Left lung (tissue), 4 donors: ENCODE measurements at regions not wholly inside any gene's neighbourhood (a gene's known extent, or its start where the extent isn't known, plus 50 kb on each side); places are given as distances from the start of the nearest gene placed in this dataset.

Source experiments
- ATAC-seq: fragments of 200-7000 bp; cut with Tn5 transposase; one replicate; pipeline ENCODE4 v1.9.1; 2020; ENCODE audit warnings: moderate library complexity
- DNase-seq, 4 donors: peaks; one replicate each; pipeline ENCODE4 v3.0.0-alpha.2; 2013 to 2020
- H3K27ac ChIP-seq, 2 donors: fragments of 200-600 bp; sonication (generic) in 1 of 2; one replicate each; pipeline versions ENCODE4 v1.5.0 to v1.8.0; 2020 to 2021
- H3K27me3 ChIP-seq, 2 donors: fragments of 200-600 bp; sonication (generic) in 1 of 2; one replicate each; pipeline versions ENCODE4 v1.5.0 to v1.8.0; 2020 to 2021
- H3K36me3 ChIP-seq, 2 donors: fragments of 200-600 bp; sonication (generic) in 1 of 2; one replicate each; pipeline versions ENCODE4 v1.5.0 to v1.8.0; 2020 to 2021
- H3K4me1 ChIP-seq, 2 donors: fragments of 200-600 bp; one replicate each; pipeline ENCODE4 v1.8.0; 2021
- H3K4me3 ChIP-seq, 2 donors: fragments of 200-600 bp; sonication (generic) in 1 of 2; one replicate each; pipeline versions ENCODE4 v1.5.0 to v1.8.0; 2020 to 2021; ENCODE audit warnings: mild to moderate bottlenecking in 1 of 2
- H3K9me3 ChIP-seq, 2 donors: fragments of 200-600 bp; sonication (generic) in 1 of 2; one replicate each; pipeline versions ENCODE4 v1.5.0 to v1.8.0; 2020 to 2021
- CTCF ChIP-seq, 2 donors: fragments of 200-600 bp; sonication (generic) in 1 of 2; IDR thresholded peaks; one replicate each; pipeline versions ENCODE4 v1.5.0 to v1.8.0; 2021; ENCODE audit warnings: antibody characterized with exemption in 2 of 2
- intact Hi-C, 2 donors: fragments of 100-400 bp; cut with DNase I; formaldehyde crosslinking; loops; one replicate each; pipeline versions ENCODE4 v1.11.2 to v1.14.2; 2022
- donor health status: DM: no; HTN: yes; CAD: no.
- donor health status: DM: no; HTN: no; CAD: no.

- intact Hi-C loops, result no loop called here
- H3K36me3 ChIP-seq, result no peaks in the 10 kb centered on the region
- DNase-seq, result no peak
- TF ChIP-seq CTCF (IDR thresholded peaks at IDR 0.05), result no peak
- no peaks in the 10 kb centered on the region for H3K9me3 ChIP-seq
- no peak overlapping the region for H3K4me3 ChIP-seq
- peaks cover 0 to 11% of the 10 kb centered on the region in 2 donors for H3K27me3 ChIP-seq
- ATAC-seq, result no peak
- no peaks in the 10 kb centered on the region for H3K4me1 ChIP-seq
- no peak overlapping the region for H3K27ac ChIP-seq
Measured at GRCh38 chr3:184485241-184485640, 76.3 kb upstream of the EPHB3 start.

GRCh38 chr3:184485906-184486305, 75.7 kb upstream of the EPHB3 start:
- no peaks in the 10 kb centered on the region for H3K4me1 ChIP-seq
- no peaks in the 10 kb centered on the region for H3K9me3 ChIP-seq
- no peaks in the 10 kb centered on the region for H3K36me3 ChIP-seq
- TF ChIP-seq CTCF (IDR thresholded peaks at IDR 0.05), result no peak
- no peak overlapping the region for H3K27ac ChIP-seq
- H3K4me3 ChIP-seq, result no peak overlapping the region
- intact Hi-C loops, result no loop called here
- DNase-seq, result no peak
- ATAC-seq, result no peak
- peaks cover 2 to 17% of the 10 kb centered on the region in 2 donors for H3K27me3 ChIP-seq

GRCh38 chr3:184486614-184487013, 75.0 kb upstream of the EPHB3 start:
- H3K27ac ChIP-seq, result no peak overlapping the region
- H3K36me3 ChIP-seq, result no peaks in the 10 kb centered on the region
- ATAC-seq (no peak), DNase-seq (no peak)
- no peak overlapping the region for H3K4me3 ChIP-seq
- H3K4me1 ChIP-seq, result no peaks in the 10 kb centered on the region
- H3K27me3 ChIP-seq, result peaks cover 9 to 24% of the 10 kb centered on the region in 2 donors
- no peak for TF ChIP-seq CTCF (IDR thresholded peaks at IDR 0.05)
- intact Hi-C loops, result no loop called here
- no peaks in the 10 kb centered on the region for H3K9me3 ChIP-seq

GRCh38 chr3:184488577-184488976, 73.0 kb upstream of the EPHB3 start:
- no peak for TF ChIP-seq CTCF (IDR thresholded peaks at IDR 0.05)
- peaks cover 10 to 44% of the 10 kb centered on the region in 2 donors for H3K27me3 ChIP-seq
- H3K36me3 ChIP-seq, result no peaks in the 10 kb centered on the region
- H3K9me3 ChIP-seq, result no peaks in the 10 kb centered on the region
- H3K4me1 ChIP-seq, result peaks cover 0 to 16% of the 10 kb centered on the region in 2 donors
- no peak overlapping the region for H3K27ac ChIP-seq
- no peak overlapping the region for H3K4me3 ChIP-seq
- ATAC-seq (no peak), DNase-seq (no peak)
- intact Hi-C loops, result no loop called here

GRCh38 chr3:184489268-184489841, 72.2 kb upstream of the EPHB3 start:
- H3K4me3 ChIP-seq, result no peak overlapping the region
- peaks cover 10 to 51% of the 10 kb centered on the region in 2 donors for H3K27me3 ChIP-seq
- no peaks in the 10 kb centered on the region for H3K9me3 ChIP-seq
- no peak overlapping the region for H3K27ac ChIP-seq
- DNase-seq (no peak), ATAC-seq (no peak)
- intact Hi-C loops, result no loop called here
- TF ChIP-seq CTCF (IDR thresholded peaks at IDR 0.05), result no peak
- no peaks in the 10 kb centered on the region for H3K36me3 ChIP-seq
- H3K4me1 ChIP-seq, result peaks cover 0 to 22% of the 10 kb centered on the region in 2 donors
